Tibial nerve (tissue), 4 donors: ENCODE measurements at regions not wholly inside any gene's neighbourhood (a gene's known extent, or its start where the extent isn't known, plus 50 kb on each side); places are given as distances from the start of the nearest gene placed in this dataset.

Source experiments
- CTCF ChIP-seq, 5 experiments: fragments of 200-600 bp in 3 of 5; fragments of 450-650 bp in 2 of 5; sonication (generic) in 3 of 5; IDR thresholded peaks; one replicate each; pipeline ENCODE4 v1.5.1; 2016 to 2019; ENCODE audit warnings: antibody characterized with exemption in 5 of 5, mild to moderate bottlenecking in 3 of 5, moderate library complexity in 2 of 5
- EP300 ChIP-seq, 2 donors: sonication (generic); formaldehyde crosslinking; IDR thresholded peaks; one replicate each; pipeline ENCODE4 v1.6.1; 2017; ENCODE audit warnings: antibody characterized with exemption in 2 of 2, mild to moderate bottlenecking in 1 of 2
- POLR2A ChIP-seq, 2 donors: fragments of 450-650 bp; IDR thresholded peaks; one replicate each; pipeline ENCODE4 v1.6.1; 2017; ENCODE audit warnings: antibody characterized with exemption in 2 of 2, mild to moderate bottlenecking in 2 of 2, moderate library complexity in 2 of 2

GRCh38 chr2:8477552-8478470 lies 204.0 kb upstream of the ID2 start:
- no peak for TF ChIP-seq CTCF (IDR thresholded peaks at IDR 0.05)
- no peak for TF ChIP-seq POLR2A (IDR thresholded peaks at IDR 0.05)
- peak in 1 of 2 donors; percentile 33 for TF ChIP-seq EP300 (IDR thresholded peaks at IDR 0.05)
